ENCODE measurements at regions not wholly inside any gene's neighbourhood (a gene's known extent, or its start where the extent isn't known, plus 50 kb on each side); places are given as distances from the start of the nearest gene placed in this dataset.
"Not testable (repeated sequence)": the region's sequence is repeated elsewhere in the genome, so short reads cannot be mapped to it uniquely, and the experiment has no call there.

GRCh38 chr13:109945206-109945960 is 159.0 kb upstream of the IRS2 start:
- no peak overlapping the region for H3K27ac ChIP-seq (ENCODE audit: low read length)
- H3K4me3 ChIP-seq (ENCODE audit: low read length): no peak overlapping the region
- no peaks in the 10 kb centered on the region for H3K9me3 ChIP-seq (ENCODE audit: control insufficient read depth, low read depth, low read length)
- H3K36me3 ChIP-seq (ENCODE audit: control insufficient read depth, low read depth, low read length): no peaks in the 10 kb centered on the region
- H3K4me1 ChIP-seq (ENCODE audit: control insufficient read depth, low read depth, low read length): no peaks in the 10 kb centered on the region
- H3K27me3 ChIP-seq (ENCODE audit: control insufficient read depth, insufficient read depth, low read length): no peaks in the 10 kb centered on the region
- H3K9ac ChIP-seq (ENCODE audit: low read length): no peak overlapping the region

GRCh38 chr13:109941951-109942350 is 155.6 kb upstream of the IRS2 start:
- Histone ChIP-seq H3K27me3 (ENCODE audit: control insufficient read depth, insufficient read depth, low read length) (no peaks in the 10 kb centered on the region), H3K9ac (ENCODE audit: low read length) (no peak overlapping the region), H3K4me3 (ENCODE audit: low read length) (no peak overlapping the region), H3K4me1 (ENCODE audit: control insufficient read depth, low read depth, low read length) (no peaks in the 10 kb centered on the region), H3K36me3 (ENCODE audit: control insufficient read depth, low read depth, low read length) (no peaks in the 10 kb centered on the region), H3K9me3 (ENCODE audit: control insufficient read depth, low read depth, low read length) (no peaks in the 10 kb centered on the region), H3K27ac (ENCODE audit: low read length) (no peak overlapping the region)

DNA sequence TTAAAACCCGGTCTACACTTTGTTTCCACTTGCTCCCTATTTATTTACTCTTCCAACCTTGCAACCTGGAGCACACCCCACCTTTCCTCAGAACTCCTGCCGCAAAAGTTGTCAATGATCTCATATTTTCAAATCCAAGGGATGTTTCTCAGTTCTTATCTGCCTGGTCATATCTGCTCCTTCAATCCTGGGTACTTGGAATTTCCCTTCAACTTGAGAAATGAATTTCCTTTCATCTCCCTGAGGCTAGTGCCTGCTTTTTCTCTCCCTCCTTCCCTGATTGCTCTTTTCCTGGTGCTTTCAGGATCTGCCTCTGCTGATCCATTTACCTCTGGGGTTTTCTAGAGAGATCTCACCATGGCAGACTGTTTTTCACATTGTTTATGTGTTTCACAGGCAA is 154.8 kb upstream of the IRS2 start:
- Histone ChIP-seq H3K4me1 (ENCODE audit: control insufficient read depth, low read depth, low read length) (no peaks in the 10 kb centered on the region), H3K36me3 (ENCODE audit: control insufficient read depth, low read depth, low read length) (no peaks in the 10 kb centered on the region), H3K4me3 (ENCODE audit: low read length) (no peak overlapping the region), H3K9me3 (ENCODE audit: control insufficient read depth, low read depth, low read length) (no peaks in the 10 kb centered on the region), H3K27ac (ENCODE audit: low read length) (no peak overlapping the region), H3K27me3 (ENCODE audit: control insufficient read depth, insufficient read depth, low read length) (no peaks in the 10 kb centered on the region), H3K9ac (ENCODE audit: low read length) (no peak overlapping the region)

DNA sequence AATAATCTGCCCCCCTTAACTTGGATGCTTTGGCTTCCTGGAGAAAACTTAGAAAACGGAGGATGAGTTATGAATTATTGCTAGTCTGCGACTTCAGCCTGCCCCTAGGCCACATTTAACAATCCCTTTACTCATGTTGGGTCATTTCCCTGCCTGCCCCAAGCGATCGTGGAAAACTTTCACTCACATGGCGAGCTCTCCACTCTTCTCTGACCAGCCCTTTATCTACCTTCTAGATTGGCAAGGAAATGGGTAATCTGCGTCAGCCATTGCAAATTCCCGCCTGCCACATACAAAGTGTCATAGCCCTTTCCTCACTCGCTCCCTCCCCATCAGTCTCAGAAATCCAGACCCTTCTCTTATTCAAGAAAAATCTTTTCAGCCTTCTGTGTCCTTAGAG is 154.3 kb upstream of the IRS2 start:
- H3K27ac ChIP-seq (ENCODE audit: low read length): no peak overlapping the region
- H3K4me3 ChIP-seq (ENCODE audit: low read length): no peak overlapping the region
- H3K9ac ChIP-seq (ENCODE audit: low read length): no peak overlapping the region
- H3K36me3 ChIP-seq (ENCODE audit: control insufficient read depth, low read depth, low read length): no peaks in the 10 kb centered on the region
- H3K9me3 ChIP-seq (ENCODE audit: control insufficient read depth, low read depth, low read length): no peaks in the 10 kb centered on the region
- no peaks in the 10 kb centered on the region for H3K27me3 ChIP-seq (ENCODE audit: control insufficient read depth, insufficient read depth, low read length)
- H3K4me1 ChIP-seq (ENCODE audit: control insufficient read depth, low read depth, low read length): no peaks in the 10 kb centered on the region

DNA sequence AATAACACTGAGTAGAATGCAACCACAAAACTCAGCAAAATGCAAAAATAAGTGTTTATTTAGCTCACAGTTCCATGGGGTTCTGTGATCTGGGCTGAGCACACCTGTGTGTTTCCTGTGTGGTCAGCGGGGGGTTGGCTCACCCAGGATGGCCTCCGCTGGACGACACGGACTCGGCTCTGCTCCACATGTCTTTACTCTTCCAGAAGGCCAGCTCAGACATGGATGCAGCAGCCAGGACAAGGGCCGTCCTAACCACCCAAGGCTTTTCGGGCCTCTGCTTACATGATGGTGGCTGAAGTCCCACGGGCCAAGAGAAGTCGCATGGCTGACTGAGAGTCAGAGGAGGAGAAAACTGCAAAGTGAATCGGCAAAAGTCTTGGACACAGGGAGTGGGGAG is 153.5 kb upstream of the IRS2 start:
- Histone ChIP-seq H3K4me3 (ENCODE audit: low read length) (no peak overlapping the region), H3K4me1 (ENCODE audit: control insufficient read depth, low read depth, low read length) (no peaks in the 10 kb centered on the region), H3K9me3 (ENCODE audit: control insufficient read depth, low read depth, low read length) (no peaks in the 10 kb centered on the region), H3K9ac (ENCODE audit: low read length) (no peak overlapping the region), H3K27ac (ENCODE audit: low read length) (no peak overlapping the region), H3K27me3 (ENCODE audit: control insufficient read depth, insufficient read depth, low read length) (no peaks in the 10 kb centered on the region), H3K36me3 (ENCODE audit: control insufficient read depth, low read depth, low read length) (no peaks in the 10 kb centered on the region)

DNA sequence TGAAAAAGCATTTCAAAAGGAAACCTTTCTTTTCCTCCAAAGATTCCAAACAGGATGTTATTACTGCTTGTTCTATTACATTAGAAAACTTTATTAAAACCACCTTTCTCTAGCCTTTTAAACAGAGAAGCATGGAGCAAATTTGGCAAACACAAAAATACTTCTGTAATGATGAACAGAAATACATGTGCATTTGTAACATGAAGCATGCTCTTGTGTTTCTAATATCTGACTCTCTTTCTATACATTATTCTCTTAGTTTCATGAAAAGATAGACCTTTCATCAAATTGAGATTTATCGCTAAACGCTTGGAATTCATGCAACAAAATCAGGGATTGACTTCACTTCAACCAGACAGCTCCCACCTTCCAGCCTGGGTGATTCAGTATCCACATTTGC is 152.8 kb upstream of the IRS2 start:
- Histone ChIP-seq H3K4me3 (ENCODE audit: low read length) (no peak overlapping the region), H3K27ac (ENCODE audit: low read length) (no peak overlapping the region), H3K36me3 (ENCODE audit: control insufficient read depth, low read depth, low read length) (no peaks in the 10 kb centered on the region), H3K9ac (ENCODE audit: low read length) (no peak overlapping the region), H3K4me1 (ENCODE audit: control insufficient read depth, low read depth, low read length) (no peaks in the 10 kb centered on the region), H3K9me3 (ENCODE audit: control insufficient read depth, low read depth, low read length) (no peaks in the 10 kb centered on the region), H3K27me3 (ENCODE audit: control insufficient read depth, insufficient read depth, low read length) (no peaks in the 10 kb centered on the region)

DNA sequence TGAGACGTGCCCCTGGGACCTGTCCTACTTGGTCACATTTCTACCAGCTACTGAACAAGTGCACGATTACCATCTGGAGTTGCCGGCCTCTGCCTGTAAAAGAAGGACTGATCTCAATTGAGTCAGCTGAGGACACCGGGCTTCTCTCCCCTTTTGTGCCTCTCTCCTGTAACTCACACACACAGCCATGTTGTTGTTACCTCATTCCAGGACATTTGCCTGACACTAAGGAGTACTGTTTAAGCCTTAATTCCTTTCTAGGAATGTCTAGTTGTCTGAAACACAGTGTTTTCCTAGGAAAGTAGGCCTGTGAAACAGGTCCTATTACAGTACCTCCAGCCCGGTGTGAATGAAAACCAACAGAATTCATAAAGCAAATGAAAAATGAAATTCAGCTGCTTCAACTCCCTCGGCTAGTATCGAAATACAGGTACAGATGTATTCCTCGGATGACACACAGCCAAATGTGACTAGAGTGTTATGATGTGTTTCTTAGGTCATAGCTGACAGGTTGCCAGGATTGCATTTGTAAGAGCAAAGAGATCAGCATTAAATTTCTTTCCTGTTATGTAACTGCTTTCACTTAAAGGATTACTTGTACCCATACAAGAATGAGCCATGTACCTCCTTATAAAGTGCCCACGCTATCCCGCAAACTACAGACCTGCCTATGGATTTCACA is 152.0 kb upstream of the IRS2 start:
- no peak overlapping the region for H3K4me3 ChIP-seq (ENCODE audit: low read length)
- H3K4me1 ChIP-seq (ENCODE audit: control insufficient read depth, low read depth, low read length): no peaks in the 10 kb centered on the region
- H3K9ac ChIP-seq (ENCODE audit: low read length): no peak overlapping the region
- no peaks in the 10 kb centered on the region for H3K27me3 ChIP-seq (ENCODE audit: control insufficient read depth, insufficient read depth, low read length)
- H3K27ac ChIP-seq (ENCODE audit: low read length): no peak overlapping the region
- no peaks in the 10 kb centered on the region for H3K9me3 ChIP-seq (ENCODE audit: control insufficient read depth, low read depth, low read length)
- no peaks in the 10 kb centered on the region for H3K36me3 ChIP-seq (ENCODE audit: control insufficient read depth, low read depth, low read length)

- not testable (repeated sequence) for H3K27me3 ChIP-seq (ENCODE audit: control insufficient read depth, insufficient read depth, low read length); H3K27ac ChIP-seq (ENCODE audit: low read length); H3K9ac ChIP-seq (ENCODE audit: low read length); H3K9me3 ChIP-seq (ENCODE audit: control insufficient read depth, low read depth, low read length); H3K4me3 ChIP-seq (ENCODE audit: low read length); H3K4me1 ChIP-seq (ENCODE audit: control insufficient read depth, low read depth, low read length); H3K36me3 ChIP-seq (ENCODE audit: control insufficient read depth, low read depth, low read length)
These were observed 148.1 kb upstream of the IRS2 start for GRCh38 chr13:109934520-109934919.

- Histone ChIP-seq H3K27me3 (ENCODE audit: control insufficient read depth, insufficient read depth, low read length) (no peaks in the 10 kb centered on the region), H3K9me3 (ENCODE audit: control insufficient read depth, low read depth, low read length) (no peaks in the 10 kb centered on the region), H3K36me3 (ENCODE audit: control insufficient read depth, low read depth, low read length) (no peaks in the 10 kb centered on the region), H3K27ac (ENCODE audit: low read length) (no peak overlapping the region), H3K4me3 (ENCODE audit: low read length) (no peak overlapping the region), H3K4me1 (ENCODE audit: control insufficient read depth, low read depth, low read length) (no peaks in the 10 kb centered on the region), H3K9ac (ENCODE audit: low read length) (no peak overlapping the region)
These were observed 147.1 kb upstream of the IRS2 start for GRCh38 chr13:109933476-109933875.

- Histone ChIP-seq H3K9me3 (ENCODE audit: control insufficient read depth, low read depth, low read length) (no peaks in the 10 kb centered on the region), H3K4me3 (ENCODE audit: low read length) (no peak overlapping the region), H3K36me3 (ENCODE audit: control insufficient read depth, low read depth, low read length) (no peaks in the 10 kb centered on the region)
These were observed 138.0 kb upstream of the IRS2 start for GRCh38 chr13:109924376-109924775.

DNA sequence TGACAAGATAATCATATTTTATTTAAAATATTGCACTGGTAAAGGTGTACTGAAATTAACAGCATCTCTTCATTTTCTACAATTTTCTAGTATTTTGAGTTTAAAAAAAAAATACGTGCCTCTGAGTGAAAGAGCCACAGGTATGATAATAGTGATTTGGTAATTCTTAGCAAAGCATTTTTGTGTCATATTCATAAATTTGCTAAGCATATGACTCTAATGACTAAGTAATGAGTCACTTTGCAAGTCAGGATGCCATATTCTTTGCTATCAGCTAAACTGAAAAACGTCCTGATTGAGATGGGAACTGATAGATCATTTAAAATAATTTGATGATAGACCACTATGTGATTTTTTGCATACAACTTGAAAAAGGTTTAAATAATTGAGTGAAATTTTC is 136.1 kb upstream of the IRS2 start:
- no peak overlapping the region for H3K4me3 ChIP-seq (ENCODE audit: low read length)
- H3K9me3 ChIP-seq (ENCODE audit: control insufficient read depth, low read depth, low read length): no peaks in the 10 kb centered on the region
- H3K36me3 ChIP-seq (ENCODE audit: control insufficient read depth, low read depth, low read length): no peaks in the 10 kb centered on the region

More at GRCh38 chr13:109924376-109924775, 138.0 kb upstream of the IRS2 start:
- Histone ChIP-seq H3K4me1 (ENCODE audit: control insufficient read depth, low read depth, low read length) (no peaks in the 10 kb centered on the region), H3K27ac (ENCODE audit: low read length) (no peak overlapping the region), H3K9ac (ENCODE audit: low read length) (no peak overlapping the region), H3K27me3 (ENCODE audit: control insufficient read depth, insufficient read depth, low read length) (no peaks in the 10 kb centered on the region)

More for the DNA sequence above, 136.1 kb upstream of the IRS2 start:
- Histone ChIP-seq H3K4me1 (ENCODE audit: control insufficient read depth, low read depth, low read length) (no peaks in the 10 kb centered on the region), H3K9ac (ENCODE audit: low read length) (no peak overlapping the region), H3K27me3 (ENCODE audit: control insufficient read depth, insufficient read depth, low read length) (no peaks in the 10 kb centered on the region), H3K27ac (ENCODE audit: low read length) (no peak overlapping the region)
